OCI-LY7 (cell line): ENCODE measurements at regions not wholly inside any gene's neighbourhood (a gene's known extent, or its start where the extent isn't known, plus 50 kb on each side); places are given as distances from the start of the nearest gene placed in this dataset.

Experiments
- BruUV-seq: library from RNA; stranded (reverse); fragments of 400-500 nt; replicated peaks from 2 replicates; lab custom pipeline; 2021; lab: Mats Ljungman, UMichigan
- CTCF ChIA-PET: fragments of 300-600 bp; sonication (Branson Sonifier 250); formaldehyde crosslinking; loops from one replicate; lab custom pipeline; 2022; ENCODE audit warnings: antibody characterized with exemption; ENCODE audit not compliant: unreplicated experiment; lab: Charles Lee
- POLR2A ChIA-PET: fragments of 300-600 bp; sonication (Branson Sonifier 250); formaldehyde crosslinking; loops from one replicate; lab custom pipeline; 2022; ENCODE audit warnings: antibody characterized with exemption; lab: Charles Lee
- DNase-seq: peaks from one replicate; pipeline ENCODE4 v3.0.0-alpha.2; 2015; ENCODE audit warnings: low spot score
- H2AFZ ChIP-seq: fragments of 200-600 bp; sonication (generic), shearing (Covaris generic); 2 replicates; pipeline ENCODE4 v1.6.1; 2014; ENCODE audit warnings: mild to moderate bottlenecking, antibody characterized with exemption, low read length, moderate library complexity
- H3K27ac ChIP-seq: fragments of 200-600 bp; sonication (generic); 2 replicates; pipeline ENCODE4 v1.5.1; 2014; ENCODE audit warnings: mixed run types, low read depth, mild to moderate bottlenecking, moderate library complexity, low read length, inconsistent platforms; ENCODE audit not compliant: poor library complexity, severe bottlenecking
- H3K36me3 ChIP-seq: fragments of 200-600 bp; sonication (generic); 2 replicates; pipeline ENCODE4 v1.6.1; 2014; ENCODE audit warnings: mild to moderate bottlenecking, antibody characterized with exemption, low read length, moderate library complexity, mixed read lengths; ENCODE audit not compliant: insufficient read depth
- H3K4me1 ChIP-seq: fragments of 200-600 bp; sonication (generic); 2 replicates; pipeline ENCODE4 v1.5.1; 2014; ENCODE audit warnings: mild to moderate bottlenecking, low read length; ENCODE audit not compliant: insufficient read depth, poor library complexity, severe bottlenecking
- H3K4me2 ChIP-seq: fragments of 200-600 bp; sonication (generic); 2 replicates; pipeline ENCODE4 v1.6.1; 2014; ENCODE audit warnings: mild to moderate bottlenecking, low read length
- H3K4me3 ChIP-seq: fragments of 200-600 bp; sonication (generic); 2 replicates; pipeline ENCODE4 v1.5.1; 2014; ENCODE audit warnings: mild to moderate bottlenecking, low read depth, low read length; ENCODE audit not compliant: poor library complexity, severe bottlenecking
- H3K79me2 ChIP-seq: fragments of 200-600 bp; sonication (generic); 2 replicates; pipeline ENCODE4 v1.6.1; 2016; ENCODE audit warnings: low read depth, mild to moderate bottlenecking, low read length, moderate library complexity, mixed read lengths; ENCODE audit not compliant: insufficient read depth
- H3K9me2 ChIP-seq: fragments of 200-600 bp; sonication (generic); 2 replicates; pipeline ENCODE4 v1.6.1; 2016; ENCODE audit warnings: mild to moderate bottlenecking, low read length, mixed read lengths; ENCODE audit not compliant: insufficient read depth
- H3K9me3 ChIP-seq: fragments of 200-600 bp; sonication (generic); 2 replicates; pipeline ENCODE4 v1.6.1; 2014; ENCODE audit warnings: mild to moderate bottlenecking, mixed run types, low read length, mixed read lengths
- H4K20me1 ChIP-seq: fragments of 200-600 bp; sonication (generic); 2 replicates; pipeline ENCODE4 v1.6.1; 2014; ENCODE audit warnings: mild to moderate bottlenecking, antibody characterized with exemption, low read length, moderate library complexity, mixed read lengths; ENCODE audit not compliant: insufficient read depth
- CTCF ChIP-seq: fragments of 200-600 bp; sonication (generic); conservative IDR thresholded peaks from 2 replicates; pipeline ENCODE4 v1.5.1; 2014; ENCODE audit warnings: mild to moderate bottlenecking, antibody characterized with exemption, low read length, moderate library complexity, mixed read lengths
- EZH2phosphoT487 ChIP-seq: fragments of 200-600 bp; sonication (generic); IDR thresholded peaks from 2 replicates; pipeline ENCODE4 v1.6.1; 2018; ENCODE audit warnings: low read depth, borderline replicate concordance, mild to moderate bottlenecking, mixed run types, antibody characterized with exemption, low read length, moderate library complexity, mixed read lengths
- intact Hi-C: fragments of 100-400 bp; cut with micrococcal nuclease; formaldehyde crosslinking; loops from one replicate; pipeline ENCODE4 v1.10.0; 2022; ENCODE audit not compliant: unreplicated experiment

GRCh38 chr6:90936286-90936685 lies 349.4 kb upstream of the MAP3K7 start:
- DNase-seq, result no peak
- Histone ChIP-seq H3K79me2 (no peaks in the 10 kb centered on the region), H2AFZ (no peak overlapping the region), H3K9me2 (no peaks in the 10 kb centered on the region), H3K9me3 (no peaks in the 10 kb centered on the region), H3K27ac (no peak overlapping the region), H3K4me2 (no peak overlapping the region), H3K4me1 (no peaks in the 10 kb centered on the region), H3K36me3 (no peaks in the 10 kb centered on the region), H4K20me1 (no peaks in the 10 kb centered on the region), H3K4me3 (no peak overlapping the region)
- ChIA-PET CTCF (no interaction called here), POLR2A (interaction anchor here (0.6 kb wide), 1 partner anchor 481 kb away, joined by 4 read pairs; no protein-coding TSS in a partner anchor)
- TF ChIP-seq CTCF (no peak), EZH2phosphoT487 (no peak)
- no TSS peak for BruUV-seq
- intact Hi-C loops, result no loop called here

DNA sequence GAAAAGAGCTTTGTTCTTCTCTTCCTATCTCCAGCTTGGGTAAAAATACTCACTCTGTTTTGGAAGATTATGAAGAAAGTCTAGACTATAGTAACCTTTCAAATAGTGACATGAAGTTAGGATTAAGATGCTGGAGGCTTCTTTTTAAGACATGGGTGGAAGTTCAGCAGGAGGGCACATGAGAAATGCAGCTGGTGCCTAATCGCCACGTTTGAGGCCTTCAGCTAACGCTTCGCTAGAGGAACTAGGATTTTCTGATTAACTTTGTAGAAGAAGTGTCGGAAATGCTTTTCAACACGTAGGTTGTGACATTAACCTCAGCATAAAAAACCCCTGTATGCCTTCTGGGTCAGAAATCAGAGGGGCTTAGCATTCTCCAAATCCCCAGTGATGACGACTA lies 348.1 kb upstream of the MAP3K7 start:
- no peak overlapping the region for H2AFZ ChIP-seq
- H3K36me3 ChIP-seq, result no peaks in the 10 kb centered on the region
- no peak for DNase-seq
- no peak overlapping the region for H3K4me3 ChIP-seq
- ChIA-PET CTCF (no interaction called here), POLR2A (interaction anchor here (1.4 kb wide), 1 partner anchor 11 kb away, joined by 3 read pairs; no protein-coding TSS in a partner anchor)
- no peak for TF ChIP-seq EZH2phosphoT487
- no peaks in the 10 kb centered on the region for H4K20me1 ChIP-seq
- no peaks in the 10 kb centered on the region for H3K4me1 ChIP-seq
- no peak overlapping the region for H3K27ac ChIP-seq
- BruUV-seq, result no TSS peak
- no peaks in the 10 kb centered on the region for H3K79me2 ChIP-seq
- no peaks in the 10 kb centered on the region for H3K9me2 ChIP-seq
- H3K9me3 ChIP-seq, result no peaks in the 10 kb centered on the region
- intact Hi-C loops, result no loop called here
- H3K4me2 ChIP-seq, result no peak overlapping the region

- Histone ChIP-seq H3K27ac (no peak overlapping the region), H3K9me2 (no peaks in the 10 kb centered on the region), H3K4me1 (no peaks in the 10 kb centered on the region), H3K4me3 (no peak overlapping the region), H3K79me2 (no peaks in the 10 kb centered on the region), H3K9me3 (no peaks in the 10 kb centered on the region), H3K4me2 (no peak overlapping the region), H3K36me3 (no peaks in the 10 kb centered on the region), H4K20me1 (no peaks in the 10 kb centered on the region), H2AFZ (no peak overlapping the region)
- POLR2A ChIA-PET, result interaction anchor here (0.9 to 1.4 kb wide), 3 partner anchors 9 to 15 kb away, joined by 3 read pairs; no protein-coding TSS in a partner anchor
- CTCF ChIA-PET, result no interaction called here
- DNase-seq, result no peak
- no peak for TF ChIP-seq CTCF
- no peak for TF ChIP-seq EZH2phosphoT487
- intact Hi-C loops, result no loop called here
- BruUV-seq, result no TSS peak
Measured at GRCh38 chr6:90934081-90934480, 347.2 kb upstream of the MAP3K7 start.
